Adrenal gland (tissue), 5 donors: ENCODE measurements at regions not wholly inside any gene's neighbourhood (a gene's known extent, or its start where the extent isn't known, plus 50 kb on each side); places are given as distances from the start of the nearest gene placed in this dataset.

Experiments
- POLR2A ChIP-seq, 2 donors: fragments of 450-650 bp; IDR thresholded peaks; one replicate each; pipeline ENCODE4 v1.6.1; 2017; ENCODE audit warnings: antibody characterized with exemption in 2 of 2, mild to moderate bottlenecking in 2 of 2, moderate library complexity in 1 of 2
- TF ChIP-seq, protein P1 (sequence below), 6 experiments: fragments of 450-650 bp in 4 of 6; fragments of 200-600 bp in 2 of 6; sonication (generic) in 1 of 6; IDR thresholded peaks; 1 replicate in 5 of 6; 2 replicates in 1 of 6; pipeline versions ENCODE4 v1.5.1 to v1.8.0; 2016 to 2021; ENCODE audit warnings: antibody characterized with exemption in 6 of 6, mild to moderate bottlenecking in 2 of 6, moderate library complexity in 1 of 6
- donor health status: DM: no; HTN: no; CAD: no.

DNA sequence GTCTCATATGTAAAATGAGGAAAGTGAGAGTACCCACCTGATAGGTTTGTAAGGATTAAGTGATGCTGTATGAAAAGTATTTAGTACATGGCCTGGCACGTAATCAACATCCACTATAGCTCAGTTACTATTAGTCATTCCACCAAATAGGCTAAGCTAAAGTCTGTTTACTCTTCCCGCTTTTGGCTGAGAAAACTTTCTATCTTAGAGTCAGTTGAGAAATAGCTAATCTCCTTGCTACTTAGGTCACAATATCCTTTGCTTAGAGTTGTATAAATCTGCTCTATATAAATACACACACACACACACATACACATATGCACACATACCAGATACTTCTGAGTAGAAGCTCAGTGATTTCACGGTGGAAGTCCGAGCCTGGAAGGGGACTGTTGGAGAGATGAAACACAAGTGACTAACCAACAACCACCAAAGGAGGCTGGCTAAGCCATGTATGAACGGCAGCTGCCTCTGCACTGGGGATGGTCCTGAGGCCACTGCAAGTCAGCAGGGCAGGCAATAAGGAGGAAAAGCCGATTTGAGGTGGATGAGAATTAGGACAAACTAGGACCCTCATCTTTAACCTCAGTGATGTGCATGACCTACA lies 104.6 kb upstream of the EPHA4 start:
- no peak for TF ChIP-seq POLR2A (IDR thresholded peaks at IDR 0.05)
- TF ChIP-seq, protein P1, sequence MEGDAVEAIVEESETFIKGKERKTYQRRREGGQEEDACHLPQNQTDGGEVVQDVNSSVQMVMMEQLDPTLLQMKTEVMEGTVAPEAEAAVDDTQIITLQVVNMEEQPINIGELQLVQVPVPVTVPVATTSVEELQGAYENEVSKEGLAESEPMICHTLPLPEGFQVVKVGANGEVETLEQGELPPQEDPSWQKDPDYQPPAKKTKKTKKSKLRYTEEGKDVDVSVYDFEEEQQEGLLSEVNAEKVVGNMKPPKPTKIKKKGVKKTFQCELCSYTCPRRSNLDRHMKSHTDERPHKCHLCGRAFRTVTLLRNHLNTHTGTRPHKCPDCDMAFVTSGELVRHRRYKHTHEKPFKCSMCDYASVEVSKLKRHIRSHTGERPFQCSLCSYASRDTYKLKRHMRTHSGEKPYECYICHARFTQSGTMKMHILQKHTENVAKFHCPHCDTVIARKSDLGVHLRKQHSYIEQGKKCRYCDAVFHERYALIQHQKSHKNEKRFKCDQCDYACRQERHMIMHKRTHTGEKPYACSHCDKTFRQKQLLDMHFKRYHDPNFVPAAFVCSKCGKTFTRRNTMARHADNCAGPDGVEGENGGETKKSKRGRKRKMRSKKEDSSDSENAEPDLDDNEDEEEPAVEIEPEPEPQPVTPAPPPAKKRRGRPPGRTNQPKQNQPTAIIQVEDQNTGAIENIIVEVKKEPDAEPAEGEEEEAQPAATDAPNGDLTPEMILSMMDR (IDR thresholded peaks at IDR 0.05), result no peak
